ENCODE measurements at regions not wholly inside any gene's neighbourhood (a gene's known extent, or its start where the extent isn't known, plus 50 kb on each side); places are given as distances from the start of the nearest gene placed in this dataset.
"Not testable (repeated sequence)": the region's sequence is repeated elsewhere in the genome, so short reads cannot be mapped to it uniquely, and the experiment has no call there.

- H3K27ac ChIP-seq; ATAC-seq; H3K9me3 ChIP-seq; H3K4me3 ChIP-seq; H3K4me1 ChIP-seq; H3K27me3 ChIP-seq; DNase-seq; H3K36me3 ChIP-seq (replicated peaks in 1 of 2; ENCODE audit: insufficient read depth in 1 of 2, low read depth in 2 of 2); intact Hi-C loops (cut with DNase I): not testable (repeated sequence)
- 17 to 47% methylated on average over 1 of the region's 1 CpG for WGBS, 2 donors
Observed at GRCh38 chrY:21701951-21702350, 167.3 kb downstream of the RBMY1A1 start.

GRCh38 chrY:21702927-21703326 lies 168.2 kb downstream of the RBMY1A1 start:
- H3K27ac ChIP-seq; intact Hi-C loops (cut with DNase I); H3K9me3 ChIP-seq; H3K27me3 ChIP-seq; H3K4me3 ChIP-seq; H3K4me1 ChIP-seq; ATAC-seq; H3K36me3 ChIP-seq (replicated peaks in 1 of 2; ENCODE audit: insufficient read depth in 1 of 2, low read depth in 2 of 2): not testable (repeated sequence)
- peak in 1 of 4 donors; percentile 12 for DNase-seq
- 45 to 50% methylated on average over 5 of the region's 5 CpGs for WGBS, 2 donors

- no peak overlapping the region for H3K27ac ChIP-seq
- no peaks in the 10 kb centered on the region for H3K4me1 ChIP-seq
- TF ChIP-seq POLR2A (IDR thresholded peaks at IDR 0.05) (no peak), CTCF (IDR thresholded peaks at IDR 0.05) (no peak)
- no peak overlapping the region for H3K4me3 ChIP-seq
- ATAC-seq (no peak), DNase-seq (no peak)
- H3K36me3 ChIP-seq (replicated peaks in 1 of 2; ENCODE audit: insufficient read depth in 1 of 2, low read depth in 2 of 2): no peaks in the 10 kb centered on the region
- H3K9me3 ChIP-seq: no peaks in the 10 kb centered on the region
- no peaks in the 10 kb centered on the region for H3K27me3 ChIP-seq
- intact Hi-C loops (cut with DNase I): no loop called here
Observed at GRCh38 chrY:21705309-21705708, 170.6 kb downstream of the RBMY1A1 start.

- ATAC-seq; H3K27ac ChIP-seq; H3K36me3 ChIP-seq (replicated peaks in 1 of 2; ENCODE audit: insufficient read depth in 1 of 2, low read depth in 2 of 2); H3K9me3 ChIP-seq; DNase-seq; H3K4me3 ChIP-seq; intact Hi-C loops (cut with DNase I); H3K27me3 ChIP-seq; H3K4me1 ChIP-seq: not testable (repeated sequence)
- WGBS, 2 donors: 23 to 25% methylated on average over 2 of the region's 3 CpGs
Observed at GRCh38 chrY:21706611-21707010, 171.9 kb downstream of the RBMY1A1 start.

- DNase-seq; ATAC-seq; H3K27me3 ChIP-seq; H3K27ac ChIP-seq; H3K9me3 ChIP-seq; H3K4me1 ChIP-seq; H3K4me3 ChIP-seq; H3K36me3 ChIP-seq (replicated peaks in 1 of 2; ENCODE audit: insufficient read depth in 1 of 2, low read depth in 2 of 2); intact Hi-C loops (cut with DNase I): not testable (repeated sequence)
- WGBS, 2 donors: no CpG with 5 or more reads among the region's 2 CpGs
Observed at GRCh38 chrY:21735489-21736060, 158.8 kb downstream of the RBMY1D start.

- H3K27ac ChIP-seq; H3K4me1 ChIP-seq; H3K4me3 ChIP-seq; DNase-seq; intact Hi-C loops (cut with DNase I); ATAC-seq; H3K9me3 ChIP-seq; H3K27me3 ChIP-seq; H3K36me3 ChIP-seq (replicated peaks in 1 of 2; ENCODE audit: insufficient read depth in 1 of 2, low read depth in 2 of 2): not testable (repeated sequence)
- WGBS, 2 donors: no CpG with 5 or more reads among the region's 5 CpGs
Observed at GRCh38 chrY:21744998-21745397, 149.3 kb downstream of the RBMY1D start.

GRCh38 chrY:21760243-21760642 lies 134.1 kb downstream of the RBMY1D start:
- H3K27ac ChIP-seq; DNase-seq; intact Hi-C loops (cut with DNase I); ATAC-seq; H3K27me3 ChIP-seq; H3K4me3 ChIP-seq; H3K4me1 ChIP-seq; H3K9me3 ChIP-seq; H3K36me3 ChIP-seq (replicated peaks in 1 of 2; ENCODE audit: insufficient read depth in 1 of 2, low read depth in 2 of 2): not testable (repeated sequence)
- WGBS, 2 donors: no CpG with 5 or more reads among the region's 5 CpGs

- H3K27ac ChIP-seq; ATAC-seq; H3K4me3 ChIP-seq; H3K9me3 ChIP-seq; H3K36me3 ChIP-seq (replicated peaks in 1 of 2; ENCODE audit: insufficient read depth in 1 of 2, low read depth in 2 of 2); DNase-seq; H3K27me3 ChIP-seq; H3K4me1 ChIP-seq; intact Hi-C loops (cut with DNase I): not testable (repeated sequence)
- WGBS, 2 donors: no CpG with 5 or more reads among the region's 1 CpG
Observed at GRCh38 chrY:21767824-21768223, 126.5 kb downstream of the RBMY1D start.

GRCh38 chrY:21782174-21782860 lies 112.0 kb downstream of the RBMY1D start:
- H3K4me1 ChIP-seq; intact Hi-C loops (cut with DNase I); H3K27me3 ChIP-seq; H3K4me3 ChIP-seq; H3K36me3 ChIP-seq (replicated peaks in 1 of 2; ENCODE audit: insufficient read depth in 1 of 2, low read depth in 2 of 2); ATAC-seq; H3K27ac ChIP-seq; H3K9me3 ChIP-seq; DNase-seq: not testable (repeated sequence)
- WGBS, 2 donors: no CpG with 5 or more reads among the region's 4 CpGs
